HG03565 (cell line): ENCODE measurements at regions not wholly inside any gene's neighbourhood (a gene's known extent, or its start where the extent isn't known, plus 50 kb on each side); places are given as distances from the start of the nearest gene placed in this dataset.

Experiments used
- ATAC-seq: cut with Tn5 transposase; IDR thresholded peaks from one replicate; pipeline ENCODE4 v1.9.1; 2021; ENCODE audit warnings: mild to moderate bottlenecking, moderate library complexity; ENCODE audit not compliant: unreplicated experiment

DNA sequence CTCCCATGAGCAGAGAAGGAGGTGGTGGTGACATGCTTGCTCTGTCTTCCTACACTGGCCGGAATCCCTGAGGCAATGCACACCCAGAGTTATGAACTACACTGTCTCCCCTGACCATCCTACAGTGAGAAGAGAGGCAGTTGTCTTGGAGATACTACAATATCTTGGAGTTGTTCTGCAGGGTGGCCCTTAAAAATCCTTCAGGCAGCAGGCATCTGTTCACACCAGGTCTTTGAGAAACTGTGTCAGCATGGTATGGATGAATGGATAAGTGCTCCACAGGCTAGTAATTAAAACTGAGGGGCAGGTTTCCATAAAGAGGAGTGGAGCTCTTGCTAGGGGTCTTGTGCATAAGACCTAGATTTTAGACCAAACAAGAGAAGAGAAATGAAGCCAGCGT, 223.7 kb upstream of the COPS8 start:
- ATAC-seq: no peak

- no peak for ATAC-seq
Measured at GRCh38 chr2:236862526-236862925, 223.2 kb upstream of the COPS8 start.

- peak; percentile 59 for ATAC-seq
Measured at GRCh38 chr2:236862961-236863728, 222.5 kb upstream of the COPS8 start.

GRCh38 chr2:236863729-236864126, 222.0 kb upstream of the COPS8 start:
- ATAC-seq: no peak

DNA sequence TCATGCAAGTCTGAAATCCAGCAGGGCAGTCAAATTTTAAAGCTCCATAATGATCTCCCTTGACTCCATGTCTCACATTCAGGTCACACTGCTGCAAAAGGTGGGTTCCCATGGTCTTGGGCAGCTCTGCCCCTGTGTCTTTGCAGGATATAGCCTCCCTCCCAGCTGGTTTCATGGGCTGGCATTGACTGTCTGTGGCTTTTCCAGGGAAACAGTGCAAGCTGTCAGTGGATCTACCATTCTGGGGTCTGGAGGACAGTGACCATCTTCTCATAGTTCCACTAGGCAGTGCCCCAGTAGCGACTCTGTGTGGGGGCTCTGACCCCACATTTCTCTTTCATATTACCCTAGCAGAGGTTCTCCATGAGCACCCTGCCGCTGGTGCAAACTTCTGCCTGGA, 220.6 kb upstream of the COPS8 start:
- no peak for ATAC-seq

DNA sequence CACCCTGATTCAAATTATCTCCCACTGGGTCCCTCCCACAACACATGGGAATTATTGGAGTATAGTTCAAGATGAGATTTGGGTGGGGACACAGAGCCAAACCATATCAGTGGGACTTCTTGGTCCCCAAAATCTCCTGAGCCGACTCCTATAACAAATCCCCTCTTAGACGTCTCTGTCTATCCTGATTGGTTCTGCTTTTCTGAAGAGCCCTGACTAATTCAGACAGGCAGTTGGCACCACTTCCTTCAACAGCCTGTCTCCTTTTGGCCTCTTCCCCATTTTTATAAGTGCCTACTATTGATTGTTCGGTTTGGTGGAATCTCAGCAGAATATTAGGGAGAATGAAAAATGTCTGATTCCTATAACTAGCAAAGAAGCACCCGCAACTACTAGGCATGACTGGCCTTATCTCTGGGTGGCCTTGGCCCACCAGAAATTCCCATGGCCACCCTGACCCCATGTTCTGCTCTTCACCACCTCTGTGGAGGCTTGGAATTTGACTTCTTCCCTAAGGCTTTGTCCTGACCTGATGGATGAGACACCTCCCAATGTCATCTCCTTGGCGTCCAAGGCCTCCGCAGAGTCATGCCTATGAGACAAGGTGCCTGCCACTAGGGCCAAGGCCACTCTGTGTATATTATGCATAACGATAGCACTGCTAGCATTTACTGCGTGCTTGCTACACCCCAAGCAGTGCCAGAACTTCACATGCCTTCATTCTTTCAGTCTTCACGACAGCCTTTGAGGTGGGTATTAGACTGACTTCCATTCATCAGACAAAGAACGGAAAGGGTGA, 218.9 kb upstream of the COPS8 start:
- ATAC-seq: no peak

GRCh38 chr2:236867441-236868260, 218.0 kb upstream of the COPS8 start:
- ATAC-seq: no peak

- ATAC-seq: no peak
Measured at GRCh38 chr2:236870370-236870769, 215.3 kb upstream of the COPS8 start.

- ATAC-seq: no peak
Measured at GRCh38 chr2:236871500-236872001, 214.1 kb upstream of the COPS8 start.

- ATAC-seq: no peak
Measured at GRCh38 chr2:236872015-236872414, 213.7 kb upstream of the COPS8 start.

GRCh38 chr2:236872981-236873380, 212.7 kb upstream of the COPS8 start:
- ATAC-seq: no peak

GRCh38 chr2:236873636-236874035, 212.1 kb upstream of the COPS8 start:
- ATAC-seq: no peak

GRCh38 chr2:236874866-236875481, 210.7 kb upstream of the COPS8 start:
- no peak for ATAC-seq

DNA sequence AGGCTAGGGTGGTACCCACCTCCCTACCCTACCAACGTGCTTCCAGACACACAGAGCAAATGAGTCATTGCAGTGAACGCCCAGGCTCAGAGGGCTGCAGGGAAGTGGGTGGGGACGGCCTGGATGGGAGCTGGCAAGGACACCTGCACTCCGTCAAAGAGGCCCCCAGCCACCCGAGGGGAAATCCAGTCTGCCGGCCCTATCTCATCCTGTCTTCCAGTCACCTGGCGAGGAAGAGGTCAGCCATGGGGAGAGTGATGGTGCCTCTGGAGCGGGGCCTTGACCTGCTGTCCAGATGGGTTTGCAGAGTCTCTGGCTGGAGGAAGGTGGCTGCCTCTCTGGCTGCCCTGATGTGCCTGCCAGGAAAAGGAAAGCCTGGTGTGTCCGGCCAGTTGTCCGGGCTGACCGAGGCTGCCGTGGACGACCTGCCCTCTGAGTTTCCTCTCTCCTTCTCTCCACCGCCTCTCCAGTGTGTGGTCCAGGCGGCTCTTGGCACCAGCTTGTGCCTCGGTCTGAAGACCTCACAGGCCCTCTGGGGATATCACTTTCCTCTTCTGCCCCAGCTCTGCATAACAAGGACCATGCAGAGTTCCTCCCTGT, 209.7 kb upstream of the COPS8 start:
- no peak for ATAC-seq

DNA sequence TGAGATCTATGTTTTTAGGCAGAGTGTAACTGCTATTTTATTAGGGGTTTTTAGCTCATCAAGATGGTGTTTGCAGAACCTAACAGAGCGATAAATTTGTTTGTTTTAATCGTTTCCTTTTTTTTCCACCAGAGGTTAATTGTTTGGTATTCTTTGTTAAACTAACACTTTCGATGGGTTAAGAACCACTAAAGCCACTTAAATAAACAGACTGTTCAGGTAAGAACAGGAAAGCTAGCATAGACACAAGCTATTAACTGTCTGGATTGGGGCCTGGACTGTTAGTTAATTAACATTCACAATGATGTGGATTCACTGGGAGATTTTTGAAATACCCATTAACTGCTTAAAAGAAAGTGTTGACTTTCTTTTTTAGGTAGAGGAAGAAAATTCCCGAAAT, 209.0 kb upstream of the COPS8 start:
- no peak for ATAC-seq

- ATAC-seq: no peak
Measured at GRCh38 chr2:236877972-236878371, 207.7 kb upstream of the COPS8 start.

GRCh38 chr2:236879416-236879963, 206.2 kb upstream of the COPS8 start:
- ATAC-seq: no peak

- ATAC-seq: no peak
Measured at GRCh38 chr2:236882074-236882473, 203.6 kb upstream of the COPS8 start.

DNA sequence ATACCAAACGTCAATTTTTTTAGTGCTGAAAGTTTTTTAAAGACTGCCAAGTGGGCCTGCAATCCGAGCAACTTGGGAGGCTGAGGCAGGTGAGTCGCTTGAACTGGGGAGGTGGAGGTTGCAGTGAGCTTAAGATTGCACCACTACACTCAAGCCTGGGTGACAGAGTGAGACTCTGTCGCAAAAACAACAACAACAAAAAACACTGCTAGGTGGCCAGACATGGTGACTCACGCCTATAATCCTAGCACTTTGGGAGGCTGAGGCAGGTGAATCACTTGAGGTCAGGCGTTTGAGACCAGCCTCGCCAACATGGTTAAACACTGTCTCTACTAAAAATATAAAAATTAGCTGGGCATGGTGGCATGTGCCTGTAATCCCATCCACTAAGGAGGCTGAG, 202.8 kb upstream of the COPS8 start:
- no peak for ATAC-seq

DNA sequence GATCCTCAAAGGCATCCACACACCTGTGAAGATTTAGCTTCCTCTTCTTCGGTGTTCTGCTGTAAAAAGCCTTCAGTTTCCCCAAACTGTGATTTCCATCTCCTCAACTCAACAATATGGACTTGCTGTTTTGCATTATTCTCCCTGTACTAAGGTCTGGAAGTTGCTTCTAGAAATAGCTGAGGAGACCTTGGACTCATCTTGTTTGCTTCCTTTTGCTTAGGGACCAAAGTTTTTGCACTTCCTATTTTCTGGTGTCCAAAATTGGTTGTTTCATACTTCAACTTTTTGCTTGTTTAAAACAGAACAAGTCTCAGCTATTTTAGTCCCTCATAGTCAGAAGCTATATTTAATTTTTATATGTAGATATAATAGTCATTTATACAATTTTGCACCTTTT, 201.9 kb upstream of the COPS8 start:
- ATAC-seq: no peak
